ENCODE measurements at regions not wholly inside any gene's neighbourhood (a gene's known extent, or its start where the extent isn't known, plus 50 kb on each side); places are given as distances from the start of the nearest gene placed in this dataset.

DNA sequence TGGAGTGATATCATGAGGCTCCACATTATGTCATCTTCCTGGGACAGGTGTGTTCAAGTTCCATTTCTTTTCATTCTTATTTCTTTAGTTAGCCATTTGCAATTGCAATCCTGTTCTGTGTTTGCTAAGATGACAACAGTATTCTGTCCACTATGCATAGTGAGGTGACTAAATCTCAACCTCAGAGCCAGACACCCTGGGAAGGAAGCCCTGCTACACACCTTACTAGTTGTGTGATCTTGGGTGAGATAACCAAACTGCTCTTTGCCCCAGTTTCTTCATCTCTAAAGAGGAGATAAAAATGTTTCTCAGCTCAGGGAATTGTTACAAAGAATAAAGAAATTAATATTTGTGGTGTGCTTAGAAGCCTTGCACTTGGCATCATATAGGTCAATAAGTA, 215.1 kb upstream of the RPS23 start:
- H3K9me3 ChIP-seq (ENCODE audit: control insufficient read depth in 2 of 3, low read length in 3 of 3): no peaks in the 10 kb centered on the region
- H3K4me1 ChIP-seq (ENCODE audit: control insufficient read depth in 2 of 2, insufficient read depth in 2 of 2, low read length in 2 of 2): no peaks in the 10 kb centered on the region
- CTCF ChIA-PET: no interaction called here
- Mint-ChIP-seq H3K9me3 (peaks cover 0 to 2% (median 0%) of the 10 kb centered on the region in 11 donors), H3K4me1 (peaks cover 0 to 5% (median 0%) of the 10 kb centered on the region in 7 donors), H3K4me3 (no peak overlapping the region), H3K27me3 (peaks cover 5 to 20% (median 13%) of the 10 kb centered on the region in 5 donors), H3K36me3 (peaks cover 0 to 3% (median 0%) of the 10 kb centered on the region in 5 donors), H3K27ac (no peak overlapping the region)
- no peak for DNase-seq
- intact Hi-C loops (cut with micrococcal nuclease): no loop called here
- no peak overlapping the region for H3K27ac ChIP-seq (ENCODE audit: low read depth, low read length)
- no peak overlapping the region for H3K4me3 ChIP-seq (ENCODE audit: low read length)
- ATAC-seq: no peak
- no peaks in the 10 kb centered on the region for H3K27me3 ChIP-seq (ENCODE audit: control insufficient read depth in 2 of 2, insufficient read depth in 2 of 2, low read length in 2 of 2)
- POLR2A ChIA-PET: no interaction called here
- H3K36me3 ChIP-seq (ENCODE audit: control insufficient read depth in 2 of 3, insufficient read depth in 3 of 3, low read length in 3 of 3): no peaks in the 10 kb centered on the region

DNA sequence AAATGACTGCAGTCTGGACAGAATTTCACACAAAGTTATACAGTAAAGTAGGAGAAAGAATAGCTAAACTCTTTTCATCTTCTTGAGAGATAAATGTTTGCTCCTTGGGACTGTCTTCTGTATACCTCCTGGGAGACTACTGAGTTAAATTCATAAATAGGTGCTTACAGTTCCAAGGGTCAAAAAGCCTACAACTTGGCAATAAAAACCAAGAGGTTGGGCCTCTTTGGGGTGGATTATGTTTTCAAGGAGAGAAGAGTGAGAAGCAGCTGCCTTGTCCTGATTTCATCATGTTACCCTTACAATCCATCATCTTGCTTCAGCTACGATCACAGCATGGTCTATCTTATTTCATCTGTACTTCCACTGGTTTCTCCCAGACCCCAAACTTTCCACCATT, 213.2 kb upstream of the RPS23 start:
- ChIA-PET POLR2A (no interaction called here), CTCF (no interaction called here)
- intact Hi-C loops (cut with micrococcal nuclease): no loop called here
- no peaks in the 10 kb centered on the region for H3K4me1 ChIP-seq (ENCODE audit: control insufficient read depth in 2 of 2, insufficient read depth in 2 of 2, low read length in 2 of 2)
- no peak overlapping the region for H3K27ac ChIP-seq (ENCODE audit: low read depth, low read length)
- Mint-ChIP-seq H3K36me3 (peaks cover 0 to 3% (median 0%) of the 10 kb centered on the region in 5 donors), H3K27me3 (peaks cover 5 to 20% (median 13%) of the 10 kb centered on the region in 5 donors), H3K4me1 (peaks cover 0 to 5% (median 0%) of the 10 kb centered on the region in 7 donors), H3K4me3 (no peak overlapping the region), H3K27ac (no peak overlapping the region), H3K9me3 (peaks cover 0 to 2% (median 0%) of the 10 kb centered on the region in 11 donors)
- H3K9me3 ChIP-seq (ENCODE audit: control insufficient read depth in 2 of 3, low read length in 3 of 3): no peaks in the 10 kb centered on the region
- H3K4me3 ChIP-seq (ENCODE audit: low read length): no peak overlapping the region
- ATAC-seq (no peak), DNase-seq (no peak)
- H3K27me3 ChIP-seq (ENCODE audit: control insufficient read depth in 2 of 2, insufficient read depth in 2 of 2, low read length in 2 of 2): no peaks in the 10 kb centered on the region
- H3K36me3 ChIP-seq (ENCODE audit: control insufficient read depth in 2 of 3, insufficient read depth in 3 of 3, low read length in 3 of 3): no peaks in the 10 kb centered on the region

DNA sequence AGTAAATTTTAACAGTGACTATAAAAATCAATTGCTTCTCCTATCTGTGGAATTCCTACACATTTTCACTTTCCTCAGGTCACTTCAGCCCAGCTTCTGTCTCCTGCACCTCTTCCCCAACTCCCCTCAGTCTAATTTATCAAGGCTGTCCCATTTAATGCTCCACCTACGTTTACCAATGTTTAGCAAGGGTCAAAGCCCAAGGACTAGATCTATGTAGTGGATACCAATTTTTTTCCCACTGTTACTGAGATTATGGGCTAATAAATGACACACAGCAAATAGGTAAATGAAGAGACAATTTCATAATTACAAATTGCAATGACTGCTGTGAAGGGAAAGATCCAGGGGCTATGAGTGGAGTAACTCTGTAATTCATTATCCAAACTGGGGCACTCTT, 211.5 kb upstream of the RPS23 start:
- POLR2A ChIA-PET: no interaction called here
- H3K36me3 Mint-ChIP-seq: no peaks in the 10 kb centered on the region

DNA sequence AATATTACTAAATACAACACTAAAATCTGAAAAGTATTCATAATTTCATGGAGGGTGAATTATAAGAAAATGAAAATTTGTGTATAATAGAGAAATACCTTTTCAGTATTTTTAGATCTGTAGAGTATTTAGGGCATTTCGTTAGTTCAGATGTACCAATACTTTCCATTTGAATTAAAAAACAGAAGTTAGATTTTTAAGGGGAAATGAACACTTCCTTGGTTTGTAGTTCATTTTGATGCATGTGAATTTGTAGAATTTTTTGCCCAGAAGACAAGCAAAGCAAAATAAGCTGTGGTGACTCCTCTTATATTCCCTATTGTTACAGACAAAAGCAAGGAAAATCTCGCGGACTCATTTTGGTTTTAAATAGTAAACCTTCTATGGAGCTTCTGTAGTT, 209.0 kb upstream of the RPS23 start:
- ATAC-seq (no peak), DNase-seq (no peak)
- Histone ChIP-seq H3K27me3 (ENCODE audit: control insufficient read depth in 2 of 2, insufficient read depth in 2 of 2, low read length in 2 of 2) (no peaks in the 10 kb centered on the region), H3K4me3 (ENCODE audit: low read length) (no peak overlapping the region), H3K9me3 (ENCODE audit: control insufficient read depth in 2 of 3, low read length in 3 of 3) (no peaks in the 10 kb centered on the region), H3K36me3 (ENCODE audit: control insufficient read depth in 2 of 3, insufficient read depth in 3 of 3, low read length in 3 of 3) (no peaks in the 10 kb centered on the region), H3K4me1 (ENCODE audit: control insufficient read depth in 2 of 2, insufficient read depth in 2 of 2, low read length in 2 of 2) (no peaks in the 10 kb centered on the region), H3K27ac (ENCODE audit: low read depth, low read length) (no peak overlapping the region)
- no peaks in the 10 kb centered on the region for H3K36me3 Mint-ChIP-seq
- ChIA-PET CTCF (interaction anchor here (0.8 kb wide), 1 partner anchor 9 kb away, joined by 3 read pairs; no protein-coding TSS in a partner anchor), POLR2A (no interaction called here)
- peaks cover 0 to 2% (median 0%) of the 10 kb centered on the region in 11 donors for H3K9me3 Mint-ChIP-seq
- intact Hi-C loops (cut with micrococcal nuclease): no loop called here
- H3K4me1 Mint-ChIP-seq: peaks cover 0 to 2% (median 0%) of the 10 kb centered on the region in 7 donors
- no peak overlapping the region for H3K4me3 Mint-ChIP-seq
- peaks cover 5 to 22% (median 17%) of the 10 kb centered on the region in 5 donors for H3K27me3 Mint-ChIP-seq
- H3K27ac Mint-ChIP-seq: no peak overlapping the region

More for the DNA sequence above, 211.5 kb upstream of the RPS23 start:
- Histone ChIP-seq H3K4me3 (ENCODE audit: low read length) (no peak overlapping the region), H3K27me3 (ENCODE audit: control insufficient read depth in 2 of 2, insufficient read depth in 2 of 2, low read length in 2 of 2) (no peaks in the 10 kb centered on the region), H3K27ac (ENCODE audit: low read depth, low read length) (no peak overlapping the region), H3K9me3 (ENCODE audit: control insufficient read depth in 2 of 3, low read length in 3 of 3) (no peaks in the 10 kb centered on the region), H3K36me3 (ENCODE audit: control insufficient read depth in 2 of 3, insufficient read depth in 3 of 3, low read length in 3 of 3) (no peaks in the 10 kb centered on the region), H3K4me1 (ENCODE audit: control insufficient read depth in 2 of 2, insufficient read depth in 2 of 2, low read length in 2 of 2) (no peaks in the 10 kb centered on the region)
- H3K27me3 Mint-ChIP-seq: peaks cover 5 to 18% (median 10%) of the 10 kb centered on the region in 5 donors
- ATAC-seq: no peak
- intact Hi-C loops (cut with micrococcal nuclease): no loop called here
- H3K4me1 Mint-ChIP-seq: peaks cover 0 to 5% (median 0%) of the 10 kb centered on the region in 7 donors
- H3K27ac Mint-ChIP-seq: no peak overlapping the region
- peaks cover 0 to 2% (median 0%) of the 10 kb centered on the region in 11 donors for H3K9me3 Mint-ChIP-seq
- DNase-seq: no peak
- CTCF ChIA-PET: no interaction called here
- no peak overlapping the region for H3K4me3 Mint-ChIP-seq

DNA sequence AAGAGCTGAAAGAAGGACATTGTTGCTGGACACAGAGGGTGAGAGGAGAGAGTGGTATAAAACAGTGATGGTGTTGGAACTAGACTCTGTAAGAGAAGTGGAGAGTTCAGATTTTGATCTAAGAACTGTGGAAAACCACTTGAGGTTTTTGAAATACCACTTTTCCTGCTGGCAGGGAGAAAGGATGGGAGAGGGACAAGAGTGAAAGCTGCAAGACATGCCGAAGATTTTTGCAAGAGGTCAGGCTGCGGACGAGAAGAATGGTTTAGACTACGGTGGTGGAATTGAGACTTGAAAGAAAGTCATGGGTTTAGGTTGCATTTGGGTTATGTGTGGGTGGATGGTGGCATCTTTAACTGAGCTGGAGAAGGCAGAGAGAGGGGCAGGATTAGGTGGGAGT, 202.2 kb upstream of the RPS23 start:
- H3K27me3 Mint-ChIP-seq: peaks cover 4 to 21% (median 16%) of the 10 kb centered on the region in 5 donors
- no peak overlapping the region for H3K4me3 ChIP-seq (ENCODE audit: low read length)
- no peaks in the 10 kb centered on the region for H3K36me3 ChIP-seq (ENCODE audit: control insufficient read depth in 2 of 3, insufficient read depth in 3 of 3, low read length in 3 of 3)
- DNase-seq: no peak
- no peaks in the 10 kb centered on the region for H3K4me1 ChIP-seq (ENCODE audit: control insufficient read depth in 2 of 2, insufficient read depth in 2 of 2, low read length in 2 of 2)
- no peak overlapping the region for H3K4me3 Mint-ChIP-seq
- ChIA-PET CTCF (no interaction called here), POLR2A (no interaction called here)
- ATAC-seq: no peak
- no peak overlapping the region for H3K27ac Mint-ChIP-seq
- H3K9me3 Mint-ChIP-seq: peaks cover 0 to 2% (median 0%) of the 10 kb centered on the region in 11 donors
- H3K4me1 Mint-ChIP-seq: no peaks in the 10 kb centered on the region
- H3K9me3 ChIP-seq (ENCODE audit: control insufficient read depth in 2 of 3, low read length in 3 of 3): no peaks in the 10 kb centered on the region
- intact Hi-C loops (cut with micrococcal nuclease): no loop called here
- H3K27ac ChIP-seq (ENCODE audit: low read depth, low read length): no peak overlapping the region
- no peaks in the 10 kb centered on the region for H3K36me3 Mint-ChIP-seq
- H3K27me3 ChIP-seq (ENCODE audit: control insufficient read depth in 2 of 2, insufficient read depth in 2 of 2, low read length in 2 of 2): no peaks in the 10 kb centered on the region

DNA sequence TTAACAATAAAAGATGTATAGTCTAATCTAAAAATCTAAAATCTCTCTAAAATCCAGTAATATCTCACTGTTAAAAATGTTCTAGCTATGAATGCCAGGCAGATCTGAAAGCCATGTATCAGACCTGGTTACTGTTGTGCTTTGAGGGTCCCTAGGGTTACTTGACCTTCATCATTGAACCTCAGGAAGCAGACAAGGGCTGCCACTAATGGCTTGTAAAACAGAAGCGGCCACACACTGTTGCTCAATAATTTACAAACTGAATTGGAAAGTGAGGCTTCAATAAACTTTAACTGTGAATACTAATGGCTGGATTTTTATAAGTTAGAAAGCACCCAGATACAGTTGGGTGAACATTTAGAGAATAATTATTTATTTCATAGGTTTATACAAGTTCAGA, 198.0 kb upstream of the RPS23 start:
- no peaks in the 10 kb centered on the region for H3K4me1 ChIP-seq (ENCODE audit: control insufficient read depth in 2 of 2, insufficient read depth in 2 of 2, low read length in 2 of 2)
- H3K4me3 Mint-ChIP-seq: no peak overlapping the region
- CTCF ChIA-PET: interaction anchor here (0.5 kb wide), 1 partner anchor 16 kb away, joined by 3 read pairs; no protein-coding TSS in a partner anchor
- H3K36me3 Mint-ChIP-seq: no peaks in the 10 kb centered on the region
- H3K27ac ChIP-seq (ENCODE audit: low read depth, low read length): no peak overlapping the region
- H3K36me3 ChIP-seq (ENCODE audit: control insufficient read depth in 2 of 3, insufficient read depth in 3 of 3, low read length in 3 of 3): no peaks in the 10 kb centered on the region
- intact Hi-C loops (cut with micrococcal nuclease): no loop called here
- peaks cover 0 to 2% (median 0%) of the 10 kb centered on the region in 11 donors for H3K9me3 Mint-ChIP-seq
- no peaks in the 10 kb centered on the region for H3K4me1 Mint-ChIP-seq
- no peak overlapping the region for H3K4me3 ChIP-seq (ENCODE audit: low read length)
- H3K9me3 ChIP-seq (ENCODE audit: control insufficient read depth in 2 of 3, low read length in 3 of 3): no peaks in the 10 kb centered on the region
- H3K27ac Mint-ChIP-seq: no peak overlapping the region
- ATAC-seq (no peak), DNase-seq (no peak)
- POLR2A ChIA-PET: interaction anchor here (0.6 kb wide), 1 partner anchor 1131 kb away, joined by 4 read pairs; no protein-coding TSS in a partner anchor
- peaks cover 4 to 23% (median 14%) of the 10 kb centered on the region in 5 donors for H3K27me3 Mint-ChIP-seq
- no peaks in the 10 kb centered on the region for H3K27me3 ChIP-seq (ENCODE audit: control insufficient read depth in 2 of 2, insufficient read depth in 2 of 2, low read length in 2 of 2)

DNA sequence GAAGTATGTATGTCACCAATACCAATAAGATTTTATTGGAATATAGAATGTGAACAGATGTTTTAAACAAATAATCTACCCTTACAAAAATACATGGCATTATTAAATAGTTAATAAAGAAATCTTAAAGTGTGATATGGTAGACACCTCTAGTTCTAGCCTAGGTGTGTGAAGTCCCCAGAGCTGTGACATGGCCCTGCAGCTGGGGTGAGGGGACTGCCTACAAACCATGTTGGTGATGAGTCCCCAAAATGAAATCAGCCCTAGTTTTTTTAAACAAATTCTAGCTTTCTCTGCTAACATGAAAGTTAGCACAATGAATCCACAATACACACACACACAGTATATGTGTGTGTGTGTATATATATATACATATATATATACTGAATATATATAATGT, 195.1 kb upstream of the RPS23 start:
- Mint-ChIP-seq H3K36me3 (no peaks in the 10 kb centered on the region), H3K4me3 (no peak overlapping the region), H3K27me3 (peaks cover 4 to 13% (median 8%) of the 10 kb centered on the region in 5 donors), H3K9me3 (no peaks in the 10 kb centered on the region), H3K27ac (no peak overlapping the region), H3K4me1 (no peaks in the 10 kb centered on the region)
- DNase-seq: no peak
- intact Hi-C loops (cut with micrococcal nuclease): no loop called here
- Histone ChIP-seq H3K4me1 (ENCODE audit: control insufficient read depth in 2 of 2, insufficient read depth in 2 of 2, low read length in 2 of 2) (no peaks in the 10 kb centered on the region), H3K9me3 (ENCODE audit: control insufficient read depth in 2 of 3, low read length in 3 of 3) (no peaks in the 10 kb centered on the region), H3K36me3 (ENCODE audit: control insufficient read depth in 2 of 3, insufficient read depth in 3 of 3, low read length in 3 of 3) (no peaks in the 10 kb centered on the region), H3K4me3 (ENCODE audit: low read length) (no peak overlapping the region), H3K27me3 (ENCODE audit: control insufficient read depth in 2 of 2, insufficient read depth in 2 of 2, low read length in 2 of 2) (no peaks in the 10 kb centered on the region), H3K27ac (ENCODE audit: low read depth, low read length) (no peak overlapping the region)
- ATAC-seq: no peak
- CTCF ChIA-PET: no interaction called here
- POLR2A ChIA-PET: no interaction called here
